Mesenchymal stem cell (in vitro differentiated cells and primary cell): ENCODE measurements at regions not wholly inside any gene's neighbourhood (a gene's known extent, or its start where the extent isn't known, plus 50 kb on each side); places are given as distances from the start of the nearest gene placed in this dataset.

Experiments
- DNase-seq: peaks from one replicate; pipeline ENCODE4 v3.0.0-alpha.2; 2013
- H2AFZ ChIP-seq: one replicate; pipeline ENCODE4 v1.6.1; 2013; ENCODE audit warnings: low read depth, mild to moderate bottlenecking, control low read depth, inconsistent platforms, low read length, moderate library complexity
- H2AK5ac ChIP-seq: 2 replicates; pipeline ENCODE4 v1.6.1; 2013; ENCODE audit warnings: low read length, moderate library complexity, mild to moderate bottlenecking, inconsistent platforms; ENCODE audit not compliant: severe bottlenecking
- H2BK120ac ChIP-seq: one replicate; pipeline ENCODE4 v1.6.1; 2013; ENCODE audit warnings: low read depth, mild to moderate bottlenecking, inconsistent platforms, low read length, moderate library complexity
- H2BK12ac ChIP-seq, 2 experiments: one replicate each; pipeline ENCODE4 v1.6.1; 2013; ENCODE audit warnings: inconsistent platforms in 2 of 2, low read length in 2 of 2, mild to moderate bottlenecking in 2 of 2, moderate library complexity in 2 of 2, control low read depth in 1 of 2
- H2BK15ac ChIP-seq: one replicate; pipeline ENCODE4 v1.6.1; 2013; ENCODE audit warnings: mild to moderate bottlenecking, low read depth, inconsistent platforms; ENCODE audit not compliant: poor library complexity, severe bottlenecking
- H2BK5ac ChIP-seq: 2 replicates; pipeline ENCODE4 v1.6.1; 2013; ENCODE audit warnings: low read depth, mild to moderate bottlenecking, low read length, control low read depth, inconsistent platforms; ENCODE audit not compliant: poor library complexity, severe bottlenecking
- H3K14ac ChIP-seq, 2 experiments: one replicate each; pipeline ENCODE4 v1.6.1; 2013; ENCODE audit warnings: inconsistent platforms in 2 of 2, low read length in 2 of 2, control low read depth in 1 of 2, mild to moderate bottlenecking in 1 of 2, moderate library complexity in 1 of 2
- H3K18ac ChIP-seq, 2 experiments: one replicate each; pipeline ENCODE4 v1.6.1; 2013; ENCODE audit warnings: inconsistent platforms in 2 of 2, low read length in 2 of 2, control low read depth in 1 of 2, low read depth in 1 of 2, mild to moderate bottlenecking in 1 of 2
- H3K23ac ChIP-seq, 2 experiments: one replicate each; pipeline ENCODE4 v1.6.1; 2013; ENCODE audit warnings: inconsistent platforms in 2 of 2, low read length in 2 of 2, mild to moderate bottlenecking in 2 of 2, moderate library complexity in 2 of 2, control low read depth in 1 of 2
- H3K27ac ChIP-seq: 2 replicates; pipeline ENCODE4 v1.5.1; 2013; ENCODE audit warnings: mild to moderate bottlenecking, moderate library complexity, low read length, control low read depth, inconsistent platforms; ENCODE audit not compliant: poor library complexity, severe bottlenecking
- H3K27me3 ChIP-seq, 2 experiments: 2 replicates each; pipeline versions ENCODE4 v1.6.1 to v1.7.0; 2013; ENCODE audit warnings: low read length in 2 of 2, mild to moderate bottlenecking in 2 of 2, moderate library complexity in 2 of 2, control low read depth in 1 of 2, inconsistent platforms in 1 of 2; ENCODE audit not compliant: control insufficient read depth in 1 of 2, insufficient read depth in 1 of 2
- H3K36me3 ChIP-seq, 2 experiments: 2 replicates each; pipeline versions ENCODE4 v1.6.1 to v1.7.0; 2013; ENCODE audit warnings: low read length in 2 of 2, control low read depth in 1 of 2, inconsistent platforms in 1 of 2, low read depth in 1 of 2, mild to moderate bottlenecking in 1 of 2; ENCODE audit not compliant: insufficient read depth in 2 of 2, control insufficient read depth in 1 of 2
- H3K4ac ChIP-seq, 2 experiments: one replicate each; pipeline ENCODE4 v1.6.1; 2013; ENCODE audit warnings: inconsistent platforms in 2 of 2, low read length in 2 of 2, mild to moderate bottlenecking in 2 of 2, moderate library complexity in 2 of 2, control low read depth in 1 of 2, low read depth in 1 of 2
- H3K4me1 ChIP-seq: 2 replicates; pipeline ENCODE4 v1.6.1; 2013; ENCODE audit warnings: low read depth, low read length, control low read depth; ENCODE audit not compliant: control insufficient read depth, insufficient read depth
- H3K4me2 ChIP-seq: 2 replicates; pipeline ENCODE4 v1.6.1; 2013; ENCODE audit warnings: low read length, mild to moderate bottlenecking, inconsistent platforms; ENCODE audit not compliant: poor library complexity, severe bottlenecking
- H3K4me3 ChIP-seq, 2 experiments: 2 replicates each; pipeline versions ENCODE4 v1.5.1 to v1.7.0; 2013; ENCODE audit warnings: low read length in 2 of 2, mild to moderate bottlenecking in 2 of 2, control low read depth in 1 of 2, low read depth in 1 of 2; ENCODE audit not compliant: insufficient read depth in 1 of 2
- H3K79me1 ChIP-seq: replicated peaks from 2 replicates; pipeline ENCODE4 v1.6.1; 2013; ENCODE audit warnings: mild to moderate bottlenecking, control low read depth, low read length, inconsistent platforms; ENCODE audit not compliant: poor library complexity, severe bottlenecking
- H3K9ac ChIP-seq: 2 replicates; pipeline ENCODE4 v1.7.0; 2013; ENCODE audit warnings: mild to moderate bottlenecking, low read length, moderate library complexity
- H3K9me3 ChIP-seq: 2 replicates; pipeline ENCODE4 v1.7.0; 2013; ENCODE audit warnings: mild to moderate bottlenecking, low read length; ENCODE audit not compliant: control insufficient read depth
- H4K8ac ChIP-seq: one replicate; pipeline ENCODE4 v1.6.1; 2013; ENCODE audit warnings: inconsistent platforms, mild to moderate bottlenecking, low read length, moderate library complexity
- H4K91ac ChIP-seq: one replicate; pipeline ENCODE4 v1.6.1; 2013; ENCODE audit warnings: mild to moderate bottlenecking, low read length, inconsistent platforms
- WGBS: methylation state at CpG from one replicate; pipeline ENCODE4 v1.1.7; 2013; ENCODE audit warnings: mixed read lengths; 5-methylcytosine and 5-hydroxymethylcytosine counted together

DNA sequence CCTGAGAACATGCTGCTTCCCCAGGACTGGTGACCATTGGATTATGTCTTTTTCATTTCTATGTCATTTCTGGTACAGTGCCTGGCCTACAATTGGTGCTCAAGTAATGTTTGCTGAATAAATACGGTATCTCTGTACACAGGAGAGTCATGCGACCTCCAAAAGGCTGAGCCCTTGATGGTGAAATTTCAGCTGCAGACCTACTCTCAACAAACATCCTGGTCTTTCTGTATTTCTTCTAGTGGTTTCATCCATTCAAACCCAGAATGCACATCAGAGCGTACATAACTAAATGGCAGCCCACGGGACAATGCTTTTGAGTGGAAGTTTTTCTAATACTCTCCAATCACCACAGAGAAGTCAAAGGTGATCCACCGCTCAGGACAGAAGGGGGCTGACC, 62.6 kb upstream of the RPS23 start:
- H3K9ac ChIP-seq = no peak overlapping the region
- no peak overlapping the region for H2AFZ ChIP-seq
- no peak overlapping the region for H2BK12ac ChIP-seq
- H3K9me3 ChIP-seq = no peaks in the 10 kb centered on the region
- peaks cover 4% of the 10 kb centered on the region for H3K4me1 ChIP-seq
- no peaks in the 10 kb centered on the region for H3K79me1 ChIP-seq
- H4K91ac ChIP-seq = no peak overlapping the region
- H3K27ac ChIP-seq = no peak overlapping the region
- no peak for DNase-seq
- H3K23ac ChIP-seq = no peak overlapping the region
- no peak overlapping the region for H3K4me2 ChIP-seq
- H2BK5ac ChIP-seq = no peak overlapping the region
- H3K18ac ChIP-seq = no peak overlapping the region
- H2BK15ac ChIP-seq = no peak overlapping the region
- no peak overlapping the region for H2BK120ac ChIP-seq
- no peak overlapping the region for H3K4ac ChIP-seq
- H3K36me3 ChIP-seq = no peaks in the 10 kb centered on the region
- no peak overlapping the region for H4K8ac ChIP-seq
- H3K14ac ChIP-seq = no peak overlapping the region
- H3K27me3 ChIP-seq = no peaks in the 10 kb centered on the region
- WGBS = 91% methylated on average over 5 of the region's 5 CpGs
- no peak overlapping the region for H2AK5ac ChIP-seq
- H3K4me3 ChIP-seq = no peak overlapping the region

DNA sequence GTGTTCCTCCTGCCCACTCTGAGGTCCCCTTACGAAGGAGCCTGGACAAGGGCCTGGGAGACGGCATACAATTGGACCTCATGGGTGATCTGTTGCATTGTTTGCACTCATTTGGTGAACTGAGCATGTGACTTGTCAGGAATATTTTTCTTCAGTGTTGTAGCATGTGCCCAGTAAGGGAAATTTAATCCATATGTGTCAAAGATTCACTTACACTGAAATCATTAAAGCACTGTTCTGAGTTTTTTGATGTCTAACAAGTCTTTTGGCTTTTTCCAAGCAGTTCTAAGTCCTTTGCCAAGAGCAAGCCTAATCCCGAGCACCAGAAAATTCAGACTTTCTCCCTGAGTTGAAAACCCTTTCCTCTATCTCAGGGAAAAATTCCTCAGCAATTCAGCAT, 61.6 kb upstream of the RPS23 start:
- Histone ChIP-seq H2AFZ (no peak overlapping the region), H2BK5ac (no peak overlapping the region), H3K14ac (no peak overlapping the region), H3K4me3 (no peak overlapping the region), H3K4ac (no peak overlapping the region), H3K27me3 (no peaks in the 10 kb centered on the region), H3K27ac (no peak overlapping the region), H2AK5ac (no peak overlapping the region), H3K9me3 (no peaks in the 10 kb centered on the region), H2BK15ac (no peak overlapping the region), H3K36me3 (no peaks in the 10 kb centered on the region), H3K23ac (no peak overlapping the region), H3K4me1 (peaks cover 8% of the 10 kb centered on the region), H3K18ac (peak overlapping the region in 1 of 2 experiments; percentile 6), H3K4me2 (no peak overlapping the region), H4K8ac (no peak overlapping the region), H4K91ac (no peak overlapping the region), H3K79me1 (no peaks in the 10 kb centered on the region), H2BK12ac (no peak overlapping the region), H2BK120ac (no peak overlapping the region), H3K9ac (peak overlapping the region; percentile 17)
- WGBS = 87% methylated on average over 2 of the region's 3 CpGs
- no peak for DNase-seq

DNA sequence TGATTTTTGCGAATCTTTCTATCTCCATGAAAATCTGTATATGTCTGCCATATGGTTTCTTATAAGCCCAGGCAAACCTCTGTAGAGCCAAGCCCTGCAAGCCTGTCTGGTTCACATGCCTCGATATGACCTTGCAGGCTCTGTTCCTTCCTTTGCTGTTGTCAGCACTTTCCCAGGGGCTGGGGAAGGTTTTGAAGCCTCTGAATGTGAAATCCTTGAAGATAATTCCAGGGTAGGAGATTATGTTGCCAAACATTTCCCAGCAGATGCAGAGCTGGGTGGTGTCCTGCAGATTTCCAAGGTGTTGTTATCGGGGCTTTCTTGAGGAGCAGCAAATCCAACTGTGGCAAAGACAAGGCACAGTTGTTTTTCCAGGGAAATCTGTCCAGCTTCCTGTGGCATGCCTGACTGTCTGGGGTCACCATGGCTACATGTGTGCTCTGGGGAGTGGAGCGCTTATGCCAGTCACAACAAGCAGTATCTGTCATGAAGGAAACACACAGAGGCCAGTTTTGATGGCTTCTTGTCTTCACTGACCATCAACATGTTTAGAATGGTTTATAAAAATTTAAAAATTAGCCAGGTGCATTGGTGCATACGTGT, 60.7 kb upstream of the RPS23 start:
- H3K23ac ChIP-seq = no peak overlapping the region
- H3K9me3 ChIP-seq = no peaks in the 10 kb centered on the region
- H3K27me3 ChIP-seq = no peaks in the 10 kb centered on the region
- H2AK5ac ChIP-seq = no peak overlapping the region
- H3K27ac ChIP-seq = no peak overlapping the region
- DNase-seq = no peak
- H3K4ac ChIP-seq = no peak overlapping the region
- H4K91ac ChIP-seq = no peak overlapping the region
- H3K4me2 ChIP-seq = no peak overlapping the region
- peak overlapping the region; percentile 48 for H2BK15ac ChIP-seq
- H3K14ac ChIP-seq = no peak overlapping the region
- H2AFZ ChIP-seq = no peak overlapping the region
- peaks cover 8% of the 10 kb centered on the region for H3K4me1 ChIP-seq
- WGBS = 76% methylated on average over 5 of the region's 5 CpGs
- no peak overlapping the region for H2BK5ac ChIP-seq
- H3K18ac ChIP-seq = peak overlapping the region; percentile 12 to 28
- H4K8ac ChIP-seq = peak overlapping the region; percentile 13
- H2BK120ac ChIP-seq = no peak overlapping the region
- H3K9ac ChIP-seq = no peak overlapping the region
- no peaks in the 10 kb centered on the region for H3K36me3 ChIP-seq
- H2BK12ac ChIP-seq = peak overlapping the region in 1 of 2 experiments; percentile 77
- H3K79me1 ChIP-seq = no peaks in the 10 kb centered on the region
- no peak overlapping the region for H3K4me3 ChIP-seq

DNA sequence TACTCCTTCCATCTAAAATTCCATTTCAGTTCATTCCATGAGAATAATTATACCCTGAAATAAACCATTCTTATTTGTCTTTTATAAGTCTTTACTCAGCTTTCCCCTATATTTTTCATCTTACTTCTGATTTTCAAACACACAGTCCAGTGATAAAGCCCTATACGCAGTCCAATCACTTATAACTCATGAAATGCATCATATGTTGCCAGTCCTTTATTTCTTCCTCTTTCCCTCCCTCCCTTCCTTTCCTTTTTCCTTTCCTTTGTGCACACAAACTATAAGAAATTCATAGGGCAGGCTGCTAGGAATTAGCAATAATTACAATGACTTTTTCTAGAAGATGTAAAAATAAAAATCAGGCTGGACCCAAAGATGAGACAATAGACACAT, 58.8 kb upstream of the RPS23 start:
- Histone ChIP-seq H3K23ac (no peak overlapping the region), H2BK5ac (no peak overlapping the region), H3K4me2 (no peak overlapping the region), H3K18ac (no peak overlapping the region), H3K4me1 (peaks cover 8% of the 10 kb centered on the region), H4K91ac (no peak overlapping the region), H3K4me3 (no peak overlapping the region), H3K9ac (peak overlapping the region; percentile 4), H3K4ac (no peak overlapping the region), H4K8ac (no peak overlapping the region), H2BK12ac (no peak overlapping the region), H3K27me3 (no peaks in the 10 kb centered on the region), H2AK5ac (no peak overlapping the region), H2AFZ (no peak overlapping the region), H2BK120ac (no peak overlapping the region), H2BK15ac (no peak overlapping the region), H3K79me1 (no peaks in the 10 kb centered on the region), H3K27ac (no peak overlapping the region), H3K14ac (no peak overlapping the region), H3K36me3 (no peaks in the 10 kb centered on the region), H3K9me3 (no peaks in the 10 kb centered on the region)
- 100% methylated on average over 1 of the region's 1 CpG for WGBS
- DNase-seq = no peak
